ENCODE measurements at regions not wholly inside any gene's neighbourhood (a gene's known extent, or its start where the extent isn't known, plus 50 kb on each side); places are given as distances from the start of the nearest gene placed in this dataset.

DNA sequence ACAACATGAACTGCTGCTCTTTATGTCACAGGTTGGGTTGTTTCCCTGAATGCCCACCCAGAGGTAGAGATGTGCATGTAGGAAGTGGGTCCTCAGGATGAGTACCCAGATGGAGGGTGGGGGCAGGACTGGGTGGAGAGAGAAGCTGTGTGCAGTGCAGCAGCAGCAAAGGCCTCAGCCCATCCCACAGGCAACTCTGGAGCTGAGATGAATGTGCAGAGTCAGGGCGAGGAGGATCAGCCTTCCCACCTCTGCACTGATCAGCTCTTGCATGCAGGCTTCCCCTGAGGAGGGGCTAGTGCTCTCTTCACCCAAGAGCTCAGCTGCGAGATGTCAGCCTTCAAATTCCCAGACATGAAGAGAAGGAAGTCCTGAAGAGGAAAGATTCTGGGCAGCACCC, 326.2 kb upstream of the RAB6C start:
- DNase-seq, result no peak

GRCh38 chr2:129654331-129654730, 325.1 kb upstream of the RAB6C start:
- DNase-seq, result no peak

DNA sequence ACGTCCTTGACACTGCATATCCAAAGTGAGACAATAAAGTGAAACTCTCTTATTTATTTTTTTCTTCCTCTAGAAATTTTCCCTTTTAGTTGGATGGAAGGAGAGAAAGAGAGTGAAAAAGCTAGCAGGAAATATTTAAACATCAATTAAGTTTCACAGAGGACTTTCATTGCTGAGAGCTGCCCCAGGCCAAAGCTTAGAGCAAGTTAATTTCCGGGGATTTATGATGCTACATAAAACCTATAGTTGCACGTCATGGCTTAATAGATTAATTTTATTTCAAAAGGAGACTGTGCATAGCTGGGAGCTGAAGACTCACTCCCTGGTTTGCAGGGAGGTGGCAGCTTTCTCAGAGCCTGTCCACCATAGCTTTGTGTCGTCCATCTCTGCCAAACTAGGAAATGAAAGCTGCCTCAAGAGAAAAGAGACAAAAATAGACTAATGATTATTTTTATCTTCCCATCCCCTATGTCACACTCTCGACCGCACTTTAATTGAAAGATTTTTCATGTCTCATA, 323.3 kb upstream of the RAB6C start:
- no peak for DNase-seq

DNA sequence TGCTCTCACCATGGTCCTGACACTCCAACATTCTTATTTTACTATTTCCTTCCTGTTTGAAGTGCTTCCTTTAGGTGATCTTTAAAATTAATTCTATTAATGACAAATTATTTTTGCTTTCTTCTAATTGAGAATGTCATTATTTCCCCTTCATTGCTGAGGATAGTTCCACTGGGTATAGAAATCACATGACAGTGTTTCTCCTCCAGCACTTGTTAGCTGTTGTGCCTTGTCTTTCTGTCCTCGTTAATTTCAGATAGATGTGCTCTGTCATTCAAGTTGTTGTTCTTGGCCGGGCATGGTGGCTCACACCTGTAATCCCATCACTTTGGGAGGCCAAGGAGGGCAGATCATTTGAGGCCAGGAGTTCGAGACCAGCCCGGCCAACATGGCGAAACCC, 321.0 kb upstream of the RAB6C start:
- no peak for DNase-seq

DNA sequence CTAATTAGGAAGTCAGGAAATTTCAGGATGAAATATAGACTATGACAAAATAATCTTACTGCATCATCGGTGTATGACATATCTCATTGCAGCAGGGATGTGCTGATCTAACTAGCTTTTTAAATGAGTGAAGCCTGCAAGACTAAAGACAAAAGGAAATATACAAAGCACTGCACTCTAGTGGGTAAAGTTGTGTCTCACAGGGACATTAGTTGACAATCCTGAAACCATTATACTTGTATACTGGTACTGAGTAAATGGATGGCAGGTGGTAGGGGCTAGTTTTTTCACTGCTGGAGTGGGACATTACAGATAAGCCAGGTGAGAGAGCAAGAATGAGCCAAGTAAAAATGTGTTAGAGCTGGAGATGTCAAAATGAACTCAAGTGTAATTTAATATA, 317.5 kb upstream of the RAB6C start:
- no peak for DNase-seq

GRCh38 chr2:129667577-129667976, 311.9 kb upstream of the RAB6C start:
- no peak for DNase-seq

DNA sequence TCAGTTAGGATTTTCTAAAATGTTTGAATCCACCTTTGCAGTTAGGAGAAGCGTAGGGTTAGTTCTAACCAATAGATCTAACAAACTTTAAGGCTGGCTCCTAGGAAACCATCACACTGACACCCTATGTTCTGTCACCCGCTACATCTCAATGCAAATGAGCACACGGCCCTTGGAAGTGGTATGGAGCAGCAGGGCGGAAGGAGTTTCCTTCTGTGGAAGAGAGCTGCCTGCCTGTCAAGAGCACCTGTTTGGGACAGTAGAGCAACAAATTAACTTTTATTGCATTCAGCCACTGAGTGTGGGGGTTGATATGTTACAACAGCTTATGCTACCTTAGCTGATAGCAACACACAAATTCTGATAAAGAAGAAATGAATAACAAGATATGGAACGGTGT, 306.9 kb upstream of the RAB6C start:
- DNase-seq, result no peak

DNA sequence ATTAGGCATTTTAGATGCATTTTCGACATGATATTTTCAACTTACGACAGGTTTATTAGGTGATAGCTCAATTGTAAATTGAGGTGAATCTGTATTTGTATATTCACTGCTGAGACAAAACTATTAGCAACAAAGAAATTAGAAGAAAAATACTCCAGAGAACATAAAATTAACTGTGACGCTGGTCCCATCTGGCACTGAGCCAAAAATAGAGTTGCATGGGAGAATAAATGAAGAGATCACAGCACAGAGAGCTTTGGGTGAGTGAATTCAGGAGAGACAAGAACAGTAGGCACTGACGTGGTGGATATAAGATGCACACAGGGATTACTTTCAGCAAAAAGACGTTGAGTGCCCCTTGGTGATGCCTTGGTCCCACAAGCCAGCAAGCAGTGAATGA, 306.2 kb upstream of the RAB6C start:
- no peak for DNase-seq

- DNase-seq, result no peak
Measured at GRCh38 chr2:129673847-129674711, 305.4 kb upstream of the RAB6C start.

- no peak for DNase-seq
Measured at GRCh38 chr2:129678751-129679150, 300.7 kb upstream of the RAB6C start.

GRCh38 chr2:129681788-129682187, 297.7 kb upstream of the RAB6C start:
- DNase-seq, result no peak

DNA sequence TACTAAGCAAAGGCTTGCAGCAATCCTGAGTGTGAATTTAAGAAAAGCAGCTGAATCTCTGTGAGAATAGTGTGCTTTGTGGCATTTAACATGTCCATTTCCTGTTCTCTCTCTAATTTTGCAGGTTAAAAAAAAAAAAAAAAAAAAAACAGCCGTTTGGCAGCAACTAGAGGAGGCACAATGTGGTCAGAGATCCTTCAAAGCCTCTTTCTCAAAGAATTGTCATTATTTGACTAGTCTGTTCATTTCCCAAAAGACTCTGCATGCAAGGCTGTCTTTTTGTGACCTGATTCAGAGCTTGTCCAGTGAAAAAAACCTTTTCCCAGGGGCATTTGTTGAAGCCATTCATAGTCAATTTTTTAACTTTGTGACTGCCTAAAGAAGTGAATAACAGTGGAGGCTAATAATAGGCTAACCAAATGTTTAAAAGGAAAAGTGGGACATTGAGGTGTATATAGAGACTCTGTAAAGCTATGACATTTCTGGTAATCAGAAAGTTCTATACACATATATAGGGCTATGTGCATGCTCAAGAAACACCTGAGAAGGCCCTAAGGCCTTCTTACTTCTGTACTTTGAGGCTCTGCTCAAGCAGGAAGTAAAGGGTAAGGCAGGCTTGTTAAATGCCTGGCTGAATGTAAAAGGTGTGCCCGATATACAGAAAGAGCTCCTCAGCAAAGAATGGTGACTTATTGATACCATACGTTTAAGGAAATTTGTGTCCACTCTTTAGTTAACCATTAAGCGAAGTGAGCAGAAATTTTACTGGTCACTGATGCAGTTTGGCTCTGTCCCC, 289.6 kb upstream of the RAB6C start:
- no peak for DNase-seq

DNA sequence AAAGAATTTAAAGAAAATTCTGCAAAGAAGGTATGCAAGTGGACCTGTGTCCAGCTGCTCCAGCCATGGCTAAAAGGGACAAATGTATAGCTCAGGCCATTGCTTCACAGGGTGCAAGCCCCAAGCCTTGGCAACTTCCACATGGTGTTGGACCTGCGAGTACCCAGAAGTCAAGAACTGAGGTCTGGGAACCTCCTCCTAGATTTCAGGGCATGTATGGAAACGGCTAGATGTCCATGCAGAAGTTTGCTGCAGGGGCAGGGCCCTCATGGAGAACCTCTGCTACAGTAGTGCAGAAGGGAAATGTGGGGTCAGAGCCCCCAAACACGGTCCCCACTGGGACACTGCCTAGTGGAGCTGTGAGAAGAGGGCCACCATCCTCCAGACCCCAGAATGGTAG, 284.0 kb upstream of the RAB6C start:
- DNase-seq, result no peak

DNA sequence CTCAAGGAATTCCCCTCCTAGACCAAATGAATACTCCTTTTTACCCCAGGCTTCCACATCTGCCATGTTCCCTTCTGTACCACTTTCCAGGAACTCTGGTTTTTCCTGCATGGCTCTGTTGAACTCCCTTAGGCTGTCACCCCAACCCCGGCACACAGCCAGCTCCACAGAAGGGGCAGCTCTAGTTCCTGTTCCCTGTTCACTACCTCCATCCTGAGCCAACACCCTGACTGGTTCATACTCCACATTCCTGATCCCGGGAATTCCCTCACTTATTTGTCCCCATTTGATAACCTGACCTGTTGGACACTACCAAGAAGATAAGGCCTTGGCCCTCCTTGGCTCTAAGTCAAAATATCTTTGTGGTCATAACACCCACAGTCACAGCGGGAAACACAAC, 280.9 kb upstream of the RAB6C start:
- no peak for DNase-seq

GRCh38 chr2:129699781-129700573, 279.5 kb upstream of the RAB6C start:
- no peak for DNase-seq

- DNase-seq, result no peak
Measured at GRCh38 chr2:129702416-129703176, 276.9 kb upstream of the RAB6C start.

DNA sequence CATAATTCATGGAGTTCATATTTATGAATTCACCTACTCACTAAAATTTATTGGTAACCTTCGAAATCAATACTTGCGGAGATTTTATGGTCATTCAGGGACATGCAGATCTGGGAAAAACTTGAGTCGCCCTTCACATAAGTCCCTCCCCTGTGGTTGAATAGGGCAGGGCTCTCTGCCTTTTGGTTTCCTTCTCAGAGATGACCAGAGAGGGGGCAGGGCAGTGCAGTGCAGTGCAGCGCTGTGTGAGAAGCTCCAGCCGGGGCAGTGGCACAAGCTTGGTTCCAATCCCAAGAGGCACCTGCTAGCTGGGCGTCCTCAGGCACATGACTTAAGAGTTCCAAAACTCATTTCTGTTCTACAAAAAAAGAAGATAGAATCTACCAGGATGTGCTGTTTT, 274.4 kb upstream of the RAB6C start:
- DNase-seq, result no peak

- DNase-seq, result no peak
Measured at GRCh38 chr2:129707800-129708199, 271.7 kb upstream of the RAB6C start.

GRCh38 chr2:129708221-129708967, 271.1 kb upstream of the RAB6C start:
- no peak for DNase-seq

- no peak for DNase-seq
Measured at GRCh38 chr2:129709001-129709955, 270.2 kb upstream of the RAB6C start.

All from stimulated activated CD4-positive, alpha-beta T cell treated with anti-CD3 and anti-CD28 coated beads, Interleukin-2, amount 100 ng/mL, for 24 hours (primary cell).